SK-N-SH (cell line): ENCODE measurements at regions not wholly inside any gene's neighbourhood (a gene's known extent, or its start where the extent isn't known, plus 50 kb on each side); places are given as distances from the start of the nearest gene placed in this dataset.

ENCODE experiments used
- CTCF ChIA-PET: fragments of 300-600, 350-600 bp; formaldehyde crosslinking; extraction: SDS; loops from one replicate; lab custom pipeline; 2021; lab: Yijun Ruan, JAX
- POLR2A ChIA-PET: fragments of 350-600 bp; sonication (Branson Sonifier 250); formaldehyde crosslinking; extraction: SDS; loops from one replicate; lab custom pipeline; 2020; ENCODE audit warnings: antibody characterized with exemption, inconsistent platforms; lab: Yijun Ruan, JAX
- DNase-seq: peaks from one replicate; pipeline ENCODE4 v3.0.0; 2012
- H2AFZ ChIP-seq: fragments of 200-600 bp; sonication (generic); 2 replicates; pipeline ENCODE4 v1.8.1; 2016; ENCODE audit warnings: antibody characterized with exemption, mild to moderate bottlenecking, low read depth
- H3F3A ChIP-seq: fragments of 200-600 bp; sonication (generic); replicated peaks from 2 replicates; pipeline ENCODE3; 2016; ENCODE audit warnings: antibody characterized with exemption, mild to moderate bottlenecking; ENCODE audit not compliant: insufficient read depth
- H3K27ac ChIP-seq, 2 experiments: fragments of 200-500 bp in 1 of 2; fragments of 200-600 bp in 1 of 2; sonication (Bioruptor generic) in 1 of 2; sonication (generic), shearing (Covaris generic) in 1 of 2; 2 replicates each; pipeline versions ENCODE4 v1.5.1 to v1.6.1; 2014 to 2016; ENCODE audit warnings: low read depth in 2 of 2, inconsistent platforms in 1 of 2, low read length in 1 of 2, mild to moderate bottlenecking in 1 of 2, mixed read lengths in 1 of 2
- H3K27me3 ChIP-seq: fragments of 200-600 bp; sonication (generic), shearing (Covaris generic); 2 replicates; pipeline ENCODE4 v1.6.1; 2016; ENCODE audit warnings: mixed run types; ENCODE audit not compliant: insufficient read depth
- H3K36me3 ChIP-seq, 2 experiments: fragments of 200-500 bp in 1 of 2; fragments of 200-600 bp in 1 of 2; sonication (Bioruptor generic) in 1 of 2; sonication (generic) in 1 of 2; replicated peaks in 1 of 2; 2 replicates each; pipeline versions ENCODE3 to v1.5.1; 2014 to 2016; ENCODE audit warnings: low read length in 1 of 2, mild to moderate bottlenecking in 1 of 2; ENCODE audit not compliant: insufficient read depth in 2 of 2, control insufficient read depth in 1 of 2
- H3K4me1 ChIP-seq, 2 experiments: fragments of 200-500 bp in 1 of 2; fragments of 200-600 bp in 1 of 2; sonication (Bioruptor generic) in 1 of 2; sonication (generic), shearing (Covaris generic) in 1 of 2; 2 replicates each; pipeline versions ENCODE4 v1.5.1 to v1.6.1; 2014 to 2016; ENCODE audit warnings: low read depth in 1 of 2, low read length in 1 of 2, mixed run types in 1 of 2; ENCODE audit not compliant: insufficient read depth in 2 of 2, control insufficient read depth in 1 of 2
- H3K4me2 ChIP-seq: fragments of 200-600 bp; sonication (generic), shearing (Covaris generic); 2 replicates; pipeline ENCODE4 v1.6.1; 2017; ENCODE audit warnings: mixed run types
- H3K4me3 ChIP-seq, 2 experiments: fragments of 200-500 bp in 1 of 2; fragments of 200-600 bp in 1 of 2; sonication (Bioruptor generic) in 1 of 2; sonication (generic), shearing (Covaris generic) in 1 of 2; 2 replicates each; pipeline versions ENCODE4 v1.5.1 to v1.8.1; 2014 to 2016; ENCODE audit warnings: low read depth in 2 of 2, inconsistent platforms in 1 of 2, low read length in 1 of 2, mild to moderate bottlenecking in 1 of 2, mixed read lengths in 1 of 2, moderate library complexity in 1 of 2
- H3K79me2 ChIP-seq: fragments of 200-600 bp; sonication (generic); 2 replicates; pipeline ENCODE4 v1.8.1; 2017; ENCODE audit warnings: mild to moderate bottlenecking; ENCODE audit not compliant: insufficient read depth
- H3K9ac ChIP-seq: fragments of 200-600 bp; sonication (generic); 2 replicates; pipeline ENCODE4 v1.6.1; 2017; ENCODE audit warnings: mixed run types
- H3K9me2 ChIP-seq: fragments of 200-600 bp; sonication (generic); 2 replicates; pipeline ENCODE4 v1.6.1; 2017; ENCODE audit warnings: mixed run types
- H3K9me3 ChIP-seq: fragments of 200-600 bp; sonication (generic); 2 replicates; pipeline ENCODE4 v1.6.1; 2017; ENCODE audit warnings: mixed run types, mild to moderate bottlenecking, moderate library complexity
- H4K20me1 ChIP-seq: fragments of 200-600 bp; sonication (generic); 2 replicates; pipeline ENCODE4 v1.6.1; 2017; ENCODE audit warnings: mild to moderate bottlenecking, mixed run types; ENCODE audit not compliant: insufficient read depth
- EP300 ChIP-seq, 2 experiments: IDR thresholded peaks; 2 replicates each; pipeline versions ENCODE4 v1.4.0 to v1.6.1; 2012; ENCODE audit warnings: borderline replicate concordance in 1 of 2, low read depth in 1 of 2, low read length in 1 of 2
- FOXM1 ChIP-seq: IDR thresholded peaks from 2 replicates; pipeline ENCODE4 v1.4.0; 2012; ENCODE audit warnings: low read depth, mild to moderate bottlenecking
- GABPA ChIP-seq: IDR thresholded peaks from 2 replicates; pipeline ENCODE4 v1.4.0; 2012; ENCODE audit warnings: low read depth, mild to moderate bottlenecking
- GATA2 ChIP-seq: sonication (generic); formaldehyde crosslinking; IDR thresholded peaks from 2 replicates; pipeline ENCODE4 v1.5.0; 2020; ENCODE audit warnings: mild to moderate bottlenecking, missing genetic modification reagents
- MEF2A ChIP-seq: IDR thresholded peaks from 2 replicates; pipeline ENCODE4 v1.4.0; 2012; ENCODE audit warnings: low read depth, borderline replicate concordance
- MXI1 ChIP-seq: IDR thresholded peaks from 2 replicates; pipeline ENCODE4 v1.6.1; 2012; ENCODE audit warnings: mild to moderate bottlenecking, low read depth, low read length, improper control_type of control experiment
- RCOR1 ChIP-seq: fragments of 150-350 bp; IDR thresholded peaks from 2 replicates; pipeline ENCODE4 v1.6.1; 2017; ENCODE audit warnings: antibody characterized with exemption, low read length
- SMC3 ChIP-seq: IDR thresholded peaks from 2 replicates; pipeline ENCODE4 v1.6.1; 2012; ENCODE audit warnings: low read depth, low read length, improper control_type of control experiment
- WGBS: methylation state at CpG from one replicate; pipeline ENCODE4 v1.1.6; 2017; ENCODE audit warnings: low lambda C conversion rate; 5-methylcytosine and 5-hydroxymethylcytosine counted together
- TF ChIP-seq, protein P1 (sequence below): IDR thresholded peaks from 2 replicates; pipeline ENCODE4 v1.4.0; 2012; ENCODE audit warnings: low read depth, borderline replicate concordance

DNA sequence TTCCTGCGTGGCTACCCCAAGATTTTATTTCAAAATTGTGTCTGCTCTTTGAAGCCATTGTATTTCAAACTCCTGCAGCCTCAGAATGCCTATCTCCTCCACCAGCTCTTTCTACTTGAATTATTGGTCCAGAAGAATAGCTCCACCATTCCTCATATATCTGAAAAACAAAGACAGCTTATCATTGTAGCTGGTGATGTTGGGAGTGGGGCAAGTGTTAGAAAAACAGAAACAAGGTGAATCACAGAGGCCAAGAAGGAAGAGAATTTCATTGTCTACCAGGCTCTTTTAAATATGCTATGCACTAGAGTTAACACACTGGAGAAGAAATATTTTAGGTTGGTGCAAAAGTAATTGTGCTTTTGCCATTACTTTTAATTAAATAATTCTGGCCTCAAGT lies 307.9 kb upstream of the ROPN1 start (continued):
- TF ChIP-seq, protein P1, sequence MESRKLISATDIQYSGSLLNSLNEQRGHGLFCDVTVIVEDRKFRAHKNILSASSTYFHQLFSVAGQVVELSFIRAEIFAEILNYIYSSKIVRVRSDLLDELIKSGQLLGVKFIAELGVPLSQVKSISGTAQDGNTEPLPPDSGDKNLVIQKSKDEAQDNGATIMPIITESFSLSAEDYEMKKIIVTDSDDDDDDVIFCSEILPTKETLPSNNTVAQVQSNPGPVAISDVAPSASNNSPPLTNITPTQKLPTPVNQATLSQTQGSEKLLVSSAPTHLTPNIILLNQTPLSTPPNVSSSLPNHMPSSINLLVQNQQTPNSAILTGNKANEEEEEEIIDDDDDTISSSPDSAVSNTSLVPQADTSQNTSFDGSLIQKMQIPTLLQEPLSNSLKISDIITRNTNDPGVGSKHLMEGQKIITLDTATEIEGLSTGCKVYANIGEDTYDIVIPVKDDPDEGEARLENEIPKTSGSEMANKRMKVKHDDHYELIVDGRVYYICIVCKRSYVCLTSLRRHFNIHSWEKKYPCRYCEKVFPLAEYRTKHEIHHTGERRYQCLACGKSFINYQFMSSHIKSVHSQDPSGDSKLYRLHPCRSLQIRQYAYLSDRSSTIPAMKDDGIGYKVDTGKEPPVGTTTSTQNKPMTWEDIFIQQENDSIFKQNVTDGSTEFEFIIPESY: no peak
- TF ChIP-seq MEF2A: no peak
- no peak for TF ChIP-seq FOXM1
- TF ChIP-seq RCOR1: no peak
- no peak for TF ChIP-seq EP300 (IDR thresholded peaks at IDR 0.05; ENCODE audit: borderline replicate concordance in 1 of 2, low read depth in 1 of 2, low read length in 1 of 2)
- TF ChIP-seq SMC3: no peak
- TF ChIP-seq, all 33 proteins: peak for 0

DNA sequence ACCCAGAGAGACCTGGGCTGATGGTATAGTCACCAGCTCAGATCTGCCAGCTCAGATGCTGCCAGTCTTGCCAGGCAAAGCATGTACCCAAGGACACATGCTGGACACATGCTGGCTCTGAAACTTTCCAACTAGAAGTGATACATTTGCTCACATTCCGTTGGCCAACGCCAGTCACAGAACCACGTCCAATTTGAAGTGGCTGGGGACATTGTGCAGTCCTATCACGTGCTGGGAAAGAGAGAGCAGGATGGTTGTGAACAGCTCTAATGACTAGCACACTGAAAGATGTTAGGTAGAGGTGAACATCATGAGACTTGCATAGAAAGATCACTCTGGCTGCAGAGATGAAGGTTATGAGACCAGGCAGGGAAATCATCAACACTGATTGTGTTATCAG lies 308.5 kb upstream of the ROPN1 start:
- H3K9me2 ChIP-seq: no peaks in the 10 kb centered on the region
- H3K9ac ChIP-seq: no peak overlapping the region
- H3K27me3 ChIP-seq: no peaks in the 10 kb centered on the region
- H3K27ac ChIP-seq: peak overlapping the region in 1 of 2 experiments; percentile 28; a peak in 1 of 4 replicates
- no peaks in the 10 kb centered on the region for H3F3A ChIP-seq
- H2AFZ ChIP-seq: no peak overlapping the region
- no peak overlapping the region for H3K4me2 ChIP-seq
- ChIA-PET CTCF (interaction anchor here (0.7 to 1.0 kb wide), 2 partner anchors 18 to 345 kb away, joined by 3 to 4 read pairs; no protein-coding TSS in a partner anchor), POLR2A (interaction anchor here (0.9 to 2.5 kb wide), 2 partner anchors 18 to 267 kb away, joined by 4 to 6 read pairs; partner anchors contain the start of gene KALRN)
- H4K20me1 ChIP-seq: no peaks in the 10 kb centered on the region
- DNase-seq: no peak
- no peaks in the 10 kb centered on the region for H3K79me2 ChIP-seq
- no peaks in the 10 kb centered on the region for H3K9me3 ChIP-seq
- TF ChIP-seq GATA2 (CRISPR knock-in tag): no peak
- TF ChIP-seq GABPA: no peak
- TF ChIP-seq FOXM1: no peak
- TF ChIP-seq EP300 (IDR thresholded peaks at IDR 0.05; ENCODE audit: borderline replicate concordance in 1 of 2, low read depth in 1 of 2, low read length in 1 of 2): no peak
- no peak for TF ChIP-seq MXI1
- H3K4me1 ChIP-seq: peaks cover 15 to 47% of the 10 kb centered on the region in 2 experiments
- H3K4me3 ChIP-seq: no peak overlapping the region
- 70% methylated on average over 4 of the region's 4 CpGs for WGBS
- peaks cover 0 to 9% of the 10 kb centered on the region in 2 experiments for H3K36me3 ChIP-seq

DNA sequence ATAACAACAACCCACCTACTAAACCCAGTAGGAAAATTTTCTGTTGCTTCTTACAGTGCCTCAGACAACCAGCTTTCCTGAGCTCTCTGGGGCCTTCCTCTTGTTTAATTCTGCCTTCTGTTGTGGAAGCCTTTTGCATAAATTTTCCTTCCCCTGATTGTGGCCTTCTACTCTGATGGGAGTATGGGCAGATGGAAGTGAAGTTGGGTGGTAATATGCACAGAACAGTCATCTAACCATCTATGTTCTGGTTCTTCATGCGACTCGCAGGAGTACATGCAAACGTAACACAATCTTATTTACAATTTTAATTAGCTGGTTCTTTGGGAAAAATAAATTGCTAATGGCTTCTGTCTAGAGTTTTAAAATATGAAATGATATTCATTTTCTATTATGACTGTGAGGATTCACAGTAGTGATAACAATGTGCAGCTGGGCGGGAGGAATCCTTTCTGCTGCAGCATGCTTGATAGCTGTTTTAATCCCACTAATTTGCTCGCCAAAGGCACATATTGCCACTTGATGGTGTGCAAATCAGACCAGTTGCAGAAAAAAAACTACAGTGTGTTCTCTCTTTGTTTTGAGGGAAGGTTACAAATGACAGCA lies 311.5 kb upstream of the ROPN1 start:
- Histone ChIP-seq H4K20me1 (no peaks in the 10 kb centered on the region), H3F3A (no peaks in the 10 kb centered on the region), H3K27me3 (no peaks in the 10 kb centered on the region), H3K4me1 (peaks cover 0 to 18% of the 10 kb centered on the region in 2 experiments; a peak in 3 of 4 replicates), H3K4me3 (no peak overlapping the region), H3K27ac (peak overlapping the region in 1 of 2 experiments; percentile 79; a peak in 2 of 4 replicates), H3K9me2 (no peaks in the 10 kb centered on the region), H3K36me3 (peaks cover 8 to 9% of the 10 kb centered on the region in 2 experiments), H2AFZ (no peak overlapping the region), H3K79me2 (no peaks in the 10 kb centered on the region), H3K9me3 (peaks cover 14% of the 10 kb centered on the region), H3K4me2 (no peak overlapping the region), H3K9ac (no peak overlapping the region)
- ChIA-PET POLR2A (no interaction called here), CTCF (interaction anchor here (0.7 to 0.9 kb wide), 2 partner anchors 11 to 227 kb away, joined by 3 read pairs; no protein-coding TSS in a partner anchor)
- no peak for DNase-seq
- TF ChIP-seq RCOR1: no peak
- 86% methylated on average over 5 of the region's 5 CpGs for WGBS
